Naive thymus-derived CD4-positive, alpha-beta T cell (primary cell): ENCODE measurements at regions not wholly inside any gene's neighbourhood (a gene's known extent, or its start where the extent isn't known, plus 50 kb on each side); places are given as distances from the start of the nearest gene placed in this dataset.

Experiments used
- ATAC-seq: fragments of 150-1000 bp; cut with Tn5 transposase; 2 replicates; pipeline ENCODE4 v1.10.0; 2021; ENCODE audit warnings: mild to moderate bottlenecking, moderate library complexity
- CTCF ChIA-PET: fragments of 350-600 bp; sonication (Branson Sonifier 250); formaldehyde crosslinking; loops from one replicate; lab custom pipeline; 2021; ENCODE audit warnings: antibody characterized with exemption; lab: Charles Lee
- POLR2A ChIA-PET: fragments of 350-600 bp; sonication (Branson Sonifier 250); formaldehyde crosslinking; loops from one replicate; lab custom pipeline; 2021; ENCODE audit warnings: antibody characterized with exemption, inconsistent platforms; lab: Charles Lee
- DNase-seq, 9 donors: peaks; one replicate each; pipeline versions ENCODE4 v3.0.0 to v3.0.0-alpha.2; 2020 to 2022; ENCODE audit warnings: mixed read lengths in 1 of 9
- H3K27ac ChIP-seq: one replicate; pipeline ENCODE4 v1.7.0; 2013; ENCODE audit warnings: mild to moderate bottlenecking, low read depth, low read length, moderate library complexity
- H3K27me3 ChIP-seq, 2 donors: one replicate each; pipeline ENCODE4 v1.7.0; 2013; ENCODE audit warnings: low read length in 2 of 2, mild to moderate bottlenecking in 2 of 2, moderate library complexity in 2 of 2; ENCODE audit not compliant: control insufficient read depth in 2 of 2, insufficient read depth in 2 of 2
- H3K36me3 ChIP-seq, 3 experiments: 1 replicate in 2 of 3; 2 replicates in 1 of 3; pipeline ENCODE4 v1.7.0; 2013; ENCODE audit warnings: low read length in 3 of 3, mild to moderate bottlenecking in 3 of 3, moderate library complexity in 1 of 3; ENCODE audit not compliant: insufficient read depth in 3 of 3, control insufficient read depth in 2 of 3
- H3K4me1 ChIP-seq, 2 donors: one replicate each; pipeline ENCODE4 v1.7.0; 2013; ENCODE audit warnings: low read length in 2 of 2, mild to moderate bottlenecking in 2 of 2, moderate library complexity in 1 of 2; ENCODE audit not compliant: control insufficient read depth in 2 of 2, insufficient read depth in 2 of 2
- H3K4me3 ChIP-seq: 2 replicates; pipeline ENCODE4 v1.7.0; 2013; ENCODE audit warnings: mild to moderate bottlenecking, low read length
- H3K9me3 ChIP-seq, 3 experiments: 1 replicate in 2 of 3; 2 replicates in 1 of 3; pipeline ENCODE4 v1.7.0; 2013; ENCODE audit warnings: low read length in 3 of 3; ENCODE audit not compliant: control insufficient read depth in 2 of 3
- H3K27ac Mint-ChIP-seq, 9 donors: one replicate each; pipeline ENCODE4 v1.8.0; 2020 to 2022; ENCODE audit warnings: mixed read lengths in 9 of 9, mild to moderate bottlenecking in 8 of 9, moderate library complexity in 5 of 9, inconsistent platforms in 2 of 9
- H3K27me3 Mint-ChIP-seq, 5 donors: one replicate each; pipeline ENCODE4 v1.8.0; 2021 to 2022; ENCODE audit warnings: mixed read lengths in 5 of 5, mild to moderate bottlenecking in 1 of 5
- H3K36me3 Mint-ChIP-seq, 5 donors: one replicate each; pipeline ENCODE4 v1.8.0; 2020 to 2022; ENCODE audit warnings: mixed read lengths in 5 of 5, mild to moderate bottlenecking in 3 of 5, inconsistent platforms in 1 of 5
- H3K4me1 Mint-ChIP-seq, 7 donors: one replicate each; pipeline ENCODE4 v1.8.0; 2020 to 2022; ENCODE audit warnings: mixed read lengths in 7 of 7, mild to moderate bottlenecking in 3 of 7, inconsistent platforms in 1 of 7
- H3K4me3 Mint-ChIP-seq, 10 donors: one replicate each; pipeline ENCODE4 v1.8.0; 2020 to 2022; ENCODE audit warnings: mild to moderate bottlenecking in 10 of 10, mixed read lengths in 10 of 10, moderate library complexity in 6 of 10, inconsistent platforms in 2 of 10
- H3K9me3 Mint-ChIP-seq, 11 donors: one replicate each; pipeline ENCODE4 v1.8.0; 2020 to 2022; ENCODE audit warnings: mixed read lengths in 11 of 11, mild to moderate bottlenecking in 4 of 11, inconsistent platforms in 1 of 11, moderate library complexity in 1 of 11
- intact Hi-C, 2 donors: fragments of 100-400 bp; cut with micrococcal nuclease; formaldehyde crosslinking; loops; one replicate each; pipeline ENCODE4 v1.15.1; 2023

- ChIA-PET CTCF (interaction anchor here (0.8 kb wide), 1 partner anchor 10 kb away, joined by 4 read pairs; no protein-coding TSS in a partner anchor), POLR2A (interaction anchor here (0.7 to 1.0 kb wide), 2 partner anchors 17 to 43 kb away, joined by 3 to 4 read pairs; no protein-coding TSS in a partner anchor)
- ATAC-seq: no peak
- DNase-seq: no peak
- Histone ChIP-seq H3K4me3 (no peak overlapping the region), H3K9me3 (peaks cover 0 to 6% (median 0%) of the 10 kb centered on the region in 3 experiments), H3K27me3 (peaks cover 0 to 4% of the 10 kb centered on the region in 2 donors), H3K27ac (no peak overlapping the region), H3K36me3 (no peaks in the 10 kb centered on the region), H3K4me1 (no peaks in the 10 kb centered on the region)
- H3K9me3 Mint-ChIP-seq: peaks cover 0 to 43% (median 10%) of the 10 kb centered on the region in 11 donors
- intact Hi-C loops: loop anchor here in 1 of 2 donors (5.0 kb wide), 1 partner anchor 34 kb away; no protein-coding TSS in a partner anchor
- no peak overlapping the region for H3K4me3 Mint-ChIP-seq
- no peak overlapping the region for H3K27ac Mint-ChIP-seq
- H3K4me1 Mint-ChIP-seq: no peaks in the 10 kb centered on the region
- peaks cover 0 to 7% (median 5%) of the 10 kb centered on the region in 5 donors for H3K36me3 Mint-ChIP-seq
- peaks cover 0 to 25% (median 0%) of the 10 kb centered on the region in 5 donors for H3K27me3 Mint-ChIP-seq
Measured at GRCh38 chr11:13908535-13908934, 54.0 kb upstream of the SPON1 start.
